ENCODE measurements at regions not wholly inside any gene's neighbourhood (a gene's known extent, or its start where the extent isn't known, plus 50 kb on each side); places are given as distances from the start of the nearest gene placed in this dataset.

GRCh38 chr3:177758126-177758525 lies 560.8 kb upstream of the TBL1XR1 start (continued):
- TF ChIP-seq ZNF891 (CRISPR knock-in tag; IDR thresholded peaks at IDR 0.05) (no peak), ZFP36 (IDR thresholded peaks at IDR 0.05; ENCODE audit: borderline replicate concordance, low read depth, low read length, partially characterized antibody) (no peak), ZNF605 (CRISPR knock-in tag; IDR thresholded peaks at IDR 0.05) (no peak), GPN1 (CRISPR knock-in tag; IDR thresholded peaks at IDR 0.05; ENCODE audit: borderline replicate concordance) (no peak), FUBP1 (CRISPR knock-in tag; IDR thresholded peaks at IDR 0.05; ENCODE audit: borderline replicate concordance) (no peak), U2AF1 (optimal IDR thresholded peaks at IDR 0.05; ENCODE audit: low read depth, low read length) (no peak), ZNF460 (CRISPR knock-in tag; IDR thresholded peaks at IDR 0.05; ENCODE audit: borderline replicate concordance) (no peak), MTA3 (CRISPR knock-in tag; IDR thresholded peaks at IDR 0.05) (no peak), ZNF672 (CRISPR knock-in tag; IDR thresholded peaks at IDR 0.05) (no peak), LRRFIP1 (CRISPR knock-in tag; conservative IDR thresholded peaks at IDR 0.05) (no peak), ZBTB20 (CRISPR knock-in tag; IDR thresholded peaks at IDR 0.05; ENCODE audit: borderline replicate concordance, low read depth) (no peak), ZNF484 (CRISPR knock-in tag; IDR thresholded peaks at IDR 0.05; ENCODE audit: borderline replicate concordance, low read depth) (no peak), NR0B2 (CRISPR knock-in tag; IDR thresholded peaks at IDR 0.05) (no peak), RERE (CRISPR knock-in tag; IDR thresholded peaks at IDR 0.05; ENCODE audit: low read depth) (no peak), FOXK1 (CRISPR knock-in tag; IDR thresholded peaks at IDR 0.05; ENCODE audit: borderline replicate concordance, low read depth) (no peak), MAX (IDR thresholded peaks at IDR 0.05) (no peak)
